ENCODE measurements at regions not wholly inside any gene's neighbourhood (a gene's known extent, or its start where the extent isn't known, plus 50 kb on each side); places are given as distances from the start of the nearest gene placed in this dataset.

DNA sequence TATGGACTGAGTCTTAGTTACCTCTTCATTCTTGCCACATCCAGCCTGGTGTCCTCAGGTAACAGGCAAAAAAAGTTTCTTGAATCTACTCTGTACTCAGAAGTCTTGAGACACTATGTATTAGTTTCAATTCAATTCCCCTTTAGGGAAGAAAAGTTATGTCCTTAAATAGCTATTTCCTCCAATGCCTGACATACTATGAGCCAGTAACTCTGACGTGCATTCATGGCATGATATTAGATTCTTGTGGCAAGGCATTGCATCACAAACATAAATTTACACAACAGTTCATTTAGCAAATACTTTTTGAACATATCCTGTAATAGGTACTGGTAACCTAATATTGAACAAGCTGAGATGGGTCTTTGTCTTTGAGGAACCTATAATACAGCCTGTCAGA lies 109.3 kb upstream of the FOXB1 start:
- TF ChIP-seq POLR2A (IDR thresholded peaks at IDR 0.05; ENCODE audit: low read length) (no peak), GATA1 (IDR thresholded peaks at IDR 0.05; ENCODE audit: low read depth, low read length) (no peak)
